HL-60 (cell line): ENCODE measurements at regions not wholly inside any gene's neighbourhood (a gene's known extent, or its start where the extent isn't known, plus 50 kb on each side); places are given as distances from the start of the nearest gene placed in this dataset.
A peak's percentile ranks its signal among the peaks of the same experiment; 100 is the strongest.
"Not testable (repeated sequence)": the region's sequence is repeated elsewhere in the genome, so short reads cannot be mapped to it uniquely, and the experiment has no call there.

Experiments
- DNase-seq, 2 experiments: peaks; one replicate each; pipeline ENCODE4 v3.0.0-alpha.2; 2010 to 2020; ENCODE audit warnings: low read depth in 1 of 2, low spot score in 1 of 2
- H3K27ac ChIP-seq: fragments of 250-450 bp; sonication (Bioruptor Pico); replicated peaks from 2 replicates; pipeline ENCODE4 v1.5.1; 2020; ENCODE audit warnings: mild to moderate bottlenecking, moderate library complexity
- H3K27me3 ChIP-seq: fragments of 250-450 bp; sonication (Bioruptor Pico); 2 replicates; pipeline ENCODE4 v1.5.1; 2021; ENCODE audit warnings: mild to moderate bottlenecking, moderate library complexity; ENCODE audit not compliant: insufficient read depth, poor library complexity, severe bottlenecking
- H3K4me3 ChIP-seq: replicated peaks from 2 replicates; pipeline ENCODE4 v1.5.1; 2011; ENCODE audit warnings: mild to moderate bottlenecking, control low read depth, low read length; ENCODE audit not compliant: insufficient read depth
- GABPA ChIP-seq: IDR thresholded peaks from 2 replicates; pipeline ENCODE4 v1.6.1; 2012; ENCODE audit warnings: low read depth
- POLR2AphosphoS5 ChIP-seq: IDR thresholded peaks from 2 replicates; pipeline ENCODE4 v1.6.1; 2012; ENCODE audit warnings: low read depth
- SPI1 ChIP-seq: IDR thresholded peaks from 2 replicates; pipeline ENCODE4 v1.6.1; 2012; ENCODE audit warnings: low read depth, mild to moderate bottlenecking, borderline replicate concordance
- TF ChIP-seq, protein P1 (sequence below): IDR thresholded peaks from 2 replicates; pipeline ENCODE4 v1.6.1; 2012; ENCODE audit warnings: low read depth; ENCODE audit not compliant: insufficient replicate concordance
- TF ChIP-seq, protein P2 (sequence below): IDR thresholded peaks from one replicate; pipeline ENCODE4 v1.5.1; 2011; ENCODE audit warnings: low read length, control low read depth, inconsistent platforms; ENCODE audit not compliant: insufficient read depth

DNA sequence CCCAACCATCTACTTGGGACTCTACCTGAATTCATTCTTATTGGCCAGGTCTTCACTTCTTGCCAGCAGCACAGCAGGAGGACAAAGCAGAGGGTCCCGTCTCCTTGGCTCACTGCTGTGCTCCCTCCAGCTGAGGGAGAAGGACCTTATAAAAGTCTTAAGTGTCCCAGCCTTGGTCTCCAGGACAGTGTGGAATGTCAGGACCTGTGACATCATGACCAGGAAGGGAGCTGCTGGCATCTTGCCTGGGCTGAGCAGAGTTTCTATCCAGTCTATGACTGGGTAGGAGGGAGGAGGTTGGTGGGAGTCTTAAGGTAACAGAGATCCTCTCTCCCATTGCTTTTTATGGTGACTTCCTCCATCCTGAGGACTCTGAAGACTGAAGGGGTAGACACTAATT is 56.6 kb upstream of the ANKRD10 start:
- no peak for TF ChIP-seq GABPA
- TF ChIP-seq, protein P1, sequence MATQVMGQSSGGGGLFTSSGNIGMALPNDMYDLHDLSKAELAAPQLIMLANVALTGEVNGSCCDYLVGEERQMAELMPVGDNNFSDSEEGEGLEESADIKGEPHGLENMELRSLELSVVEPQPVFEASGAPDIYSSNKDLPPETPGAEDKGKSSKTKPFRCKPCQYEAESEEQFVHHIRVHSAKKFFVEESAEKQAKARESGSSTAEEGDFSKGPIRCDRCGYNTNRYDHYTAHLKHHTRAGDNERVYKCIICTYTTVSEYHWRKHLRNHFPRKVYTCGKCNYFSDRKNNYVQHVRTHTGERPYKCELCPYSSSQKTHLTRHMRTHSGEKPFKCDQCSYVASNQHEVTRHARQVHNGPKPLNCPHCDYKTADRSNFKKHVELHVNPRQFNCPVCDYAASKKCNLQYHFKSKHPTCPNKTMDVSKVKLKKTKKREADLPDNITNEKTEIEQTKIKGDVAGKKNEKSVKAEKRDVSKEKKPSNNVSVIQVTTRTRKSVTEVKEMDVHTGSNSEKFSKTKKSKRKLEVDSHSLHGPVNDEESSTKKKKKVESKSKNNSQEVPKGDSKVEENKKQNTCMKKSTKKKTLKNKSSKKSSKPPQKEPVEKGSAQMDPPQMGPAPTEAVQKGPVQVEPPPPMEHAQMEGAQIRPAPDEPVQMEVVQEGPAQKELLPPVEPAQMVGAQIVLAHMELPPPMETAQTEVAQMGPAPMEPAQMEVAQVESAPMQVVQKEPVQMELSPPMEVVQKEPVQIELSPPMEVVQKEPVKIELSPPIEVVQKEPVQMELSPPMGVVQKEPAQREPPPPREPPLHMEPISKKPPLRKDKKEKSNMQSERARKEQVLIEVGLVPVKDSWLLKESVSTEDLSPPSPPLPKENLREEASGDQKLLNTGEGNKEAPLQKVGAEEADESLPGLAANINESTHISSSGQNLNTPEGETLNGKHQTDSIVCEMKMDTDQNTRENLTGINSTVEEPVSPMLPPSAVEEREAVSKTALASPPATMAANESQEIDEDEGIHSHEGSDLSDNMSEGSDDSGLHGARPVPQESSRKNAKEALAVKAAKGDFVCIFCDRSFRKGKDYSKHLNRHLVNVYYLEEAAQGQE: no peak
- TF ChIP-seq POLR2AphosphoS5: no peak
- TF ChIP-seq SPI1: no peak
- peaks cover 17% of the 10 kb centered on the region for H3K27me3 ChIP-seq
- H3K4me3 ChIP-seq: no peak overlapping the region
- no peak for DNase-seq
- H3K27ac ChIP-seq: no peak overlapping the region

DNA sequence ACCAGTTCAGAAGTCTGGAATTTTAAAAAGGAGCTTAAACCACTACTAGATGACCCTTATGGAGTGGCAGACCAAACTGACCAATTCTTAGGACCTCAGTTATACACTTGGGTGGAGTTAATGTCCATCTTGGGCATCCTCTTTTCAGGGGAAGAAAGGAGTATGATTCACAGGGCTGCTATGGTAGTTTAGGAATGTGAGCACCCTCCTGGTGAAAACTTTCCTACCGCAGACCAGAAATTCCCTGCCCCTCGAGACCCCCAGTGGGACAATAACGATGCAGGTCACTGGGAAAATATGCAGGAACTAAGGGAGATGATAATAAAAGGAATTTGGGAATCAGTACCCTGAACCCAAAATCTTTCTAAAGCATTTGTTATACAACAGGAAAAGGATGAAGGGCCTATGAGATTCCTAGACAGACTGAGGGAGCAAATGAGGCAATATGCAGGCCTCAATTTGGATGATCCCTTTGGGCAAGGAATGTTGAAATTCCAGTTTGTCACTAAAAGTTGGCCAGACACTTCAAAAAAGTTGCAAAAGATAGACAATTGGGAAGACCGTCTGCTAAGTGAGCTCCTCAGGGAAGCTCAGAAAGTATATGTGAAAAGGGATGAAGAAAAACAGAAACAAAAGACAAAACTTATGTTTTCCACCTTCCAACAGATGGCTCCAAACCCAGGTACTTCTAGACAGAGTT is 52.4 kb upstream of the ANKRD10 start:
- H3K27me3 ChIP-seq, DNase-seq, H3K4me3 ChIP-seq, H3K27ac ChIP-seq: not testable (repeated sequence)

DNA sequence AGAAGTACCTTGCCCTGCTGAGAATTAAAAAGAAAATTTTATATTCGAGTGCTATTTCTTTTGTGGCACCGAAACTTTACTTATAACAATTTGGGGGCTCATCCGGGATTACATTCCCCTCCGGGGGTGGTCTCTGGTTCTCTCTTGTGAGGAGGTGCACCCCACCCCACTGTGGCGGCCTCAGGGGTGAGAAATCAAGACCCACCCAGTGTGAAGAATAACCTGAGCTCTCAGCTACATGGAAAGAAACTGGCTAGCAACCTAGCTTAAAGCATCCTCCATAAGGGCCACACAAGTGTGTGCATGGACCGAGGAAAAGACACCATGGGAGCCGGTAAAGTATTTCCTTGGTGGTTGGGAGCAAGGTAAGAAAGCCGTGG is 50.9 kb upstream of the ANKRD10 start:
- no peak for DNase-seq
- no peak for TF ChIP-seq GABPA
- TF ChIP-seq POLR2AphosphoS5: no peak
- TF ChIP-seq, protein P2, sequence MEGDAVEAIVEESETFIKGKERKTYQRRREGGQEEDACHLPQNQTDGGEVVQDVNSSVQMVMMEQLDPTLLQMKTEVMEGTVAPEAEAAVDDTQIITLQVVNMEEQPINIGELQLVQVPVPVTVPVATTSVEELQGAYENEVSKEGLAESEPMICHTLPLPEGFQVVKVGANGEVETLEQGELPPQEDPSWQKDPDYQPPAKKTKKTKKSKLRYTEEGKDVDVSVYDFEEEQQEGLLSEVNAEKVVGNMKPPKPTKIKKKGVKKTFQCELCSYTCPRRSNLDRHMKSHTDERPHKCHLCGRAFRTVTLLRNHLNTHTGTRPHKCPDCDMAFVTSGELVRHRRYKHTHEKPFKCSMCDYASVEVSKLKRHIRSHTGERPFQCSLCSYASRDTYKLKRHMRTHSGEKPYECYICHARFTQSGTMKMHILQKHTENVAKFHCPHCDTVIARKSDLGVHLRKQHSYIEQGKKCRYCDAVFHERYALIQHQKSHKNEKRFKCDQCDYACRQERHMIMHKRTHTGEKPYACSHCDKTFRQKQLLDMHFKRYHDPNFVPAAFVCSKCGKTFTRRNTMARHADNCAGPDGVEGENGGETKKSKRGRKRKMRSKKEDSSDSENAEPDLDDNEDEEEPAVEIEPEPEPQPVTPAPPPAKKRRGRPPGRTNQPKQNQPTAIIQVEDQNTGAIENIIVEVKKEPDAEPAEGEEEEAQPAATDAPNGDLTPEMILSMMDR: no peak
- no peak for TF ChIP-seq SPI1
- TF ChIP-seq, protein P1: no peak
- H3K27me3 ChIP-seq: no peaks in the 10 kb centered on the region
- H3K4me3 ChIP-seq: no peak overlapping the region
- no peak overlapping the region for H3K27ac ChIP-seq

DNA sequence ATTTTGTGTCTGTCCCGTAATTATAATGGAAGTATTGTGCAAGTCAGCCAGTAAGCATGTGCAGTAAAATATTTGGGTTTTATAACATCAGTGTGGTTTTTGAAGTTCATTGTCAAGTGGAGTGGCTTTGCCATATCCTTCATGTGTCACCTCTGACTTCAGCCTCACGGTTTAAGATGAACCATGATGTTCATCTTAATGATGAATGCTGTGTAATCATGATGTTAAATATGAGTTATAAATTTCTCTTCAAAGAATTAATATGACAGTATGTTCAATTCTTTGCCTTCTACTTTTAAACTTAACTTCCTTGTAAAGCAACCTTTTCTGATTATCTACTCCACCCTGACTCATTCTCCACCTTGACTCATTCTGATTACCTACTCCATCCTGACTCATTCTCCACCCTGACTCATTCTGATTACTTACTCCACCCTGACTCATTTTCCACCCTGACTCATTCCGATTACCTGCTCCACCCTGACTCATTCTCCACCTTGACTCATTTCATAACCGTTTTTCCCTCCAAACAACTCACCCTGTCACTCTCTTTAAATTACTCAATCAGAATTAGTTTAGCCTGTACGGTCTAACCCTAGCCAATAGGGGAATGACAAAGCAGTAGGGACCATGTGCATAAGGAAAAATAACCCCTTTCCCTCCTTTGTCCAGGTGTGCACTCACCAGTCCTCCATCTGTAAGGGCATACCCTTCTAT is 50.3 kb upstream of the ANKRD10 start:
- Histone ChIP-seq H3K27ac (no peak overlapping the region), H3K27me3 (no peaks in the 10 kb centered on the region), H3K4me3 (no peak overlapping the region)
- TF ChIP-seq, protein P2: no peak
- TF ChIP-seq SPI1 (no peak), POLR2AphosphoS5 (no peak), GABPA (no peak)
- TF ChIP-seq, protein P1: no peak
- peak in 1 of 2 experiments; percentile 59 for DNase-seq
